MM.1S (cell line): ENCODE measurements at regions not wholly inside any gene's neighbourhood (a gene's known extent, or its start where the extent isn't known, plus 50 kb on each side); places are given as distances from the start of the nearest gene placed in this dataset.

ENCODE experiments used
- DNase-seq: peaks from one replicate; pipeline ENCODE4 v3.0.0-alpha.2; 2015
- H2AFZ ChIP-seq: fragments of 300-600 bp; sonication (generic); 2 replicates; pipeline ENCODE4 v1.6.0; 2016; ENCODE audit warnings: antibody characterized with exemption, low read length
- H3F3A ChIP-seq: fragments of 300-600 bp; sonication (generic); 2 replicates; pipeline ENCODE4 v1.6.1; 2016; ENCODE audit warnings: mild to moderate bottlenecking, antibody characterized with exemption, low read length, moderate library complexity, mixed read lengths; ENCODE audit not compliant: insufficient read depth
- H3K27ac ChIP-seq: fragments of 300-600 bp; sonication (generic); 2 replicates; pipeline ENCODE4 v1.5.1; 2016; ENCODE audit warnings: mild to moderate bottlenecking, low read length
- H3K27me3 ChIP-seq: fragments of 300-600 bp; sonication (generic); replicated peaks from 2 replicates; pipeline ENCODE4 v1.6.0; 2016; ENCODE audit warnings: low read length; ENCODE audit not compliant: insufficient read depth
- H3K36me3 ChIP-seq: fragments of 300-600 bp; sonication (generic); replicated peaks from 2 replicates; pipeline ENCODE4 v1.6.1; 2016; ENCODE audit warnings: mild to moderate bottlenecking, low read length, mixed read lengths; ENCODE audit not compliant: insufficient read depth
- H3K4me1 ChIP-seq: fragments of 300-600 bp; sonication (generic); 2 replicates; pipeline ENCODE4 v1.6.1; 2016; ENCODE audit warnings: low read length, mixed read lengths
- H3K4me2 ChIP-seq: fragments of 300-600 bp; sonication (generic); 2 replicates; pipeline ENCODE4 v1.6.0; 2016; ENCODE audit warnings: low read depth, low read length
- H3K4me3 ChIP-seq: fragments of 300-600 bp; sonication (generic); 2 replicates; pipeline ENCODE4 v1.5.1; 2016; ENCODE audit warnings: low read length, mixed read lengths
- H3K79me2 ChIP-seq: fragments of 300-600 bp; sonication (generic); 2 replicates; pipeline ENCODE4 v1.6.1; 2016; ENCODE audit warnings: mixed run types, low read length, mixed read lengths
- H3K9ac ChIP-seq: fragments of 300-600 bp; sonication (generic); 2 replicates; pipeline ENCODE4 v1.6.1; 2016; ENCODE audit warnings: low read length, mixed read lengths
- H3K9me2 ChIP-seq: fragments of 300-600 bp; sonication (generic); replicated peaks from 2 replicates; pipeline ENCODE4 v1.6.1; 2016; ENCODE audit warnings: mild to moderate bottlenecking, low read length, mixed read lengths; ENCODE audit not compliant: insufficient read depth
- H3K9me3 ChIP-seq: fragments of 300-600 bp; sonication (generic); replicated peaks from 2 replicates; pipeline ENCODE4 v1.6.1; 2016; ENCODE audit warnings: mild to moderate bottlenecking, low read length, mixed read lengths; ENCODE audit not compliant: insufficient read depth
- H4K20me1 ChIP-seq: fragments of 300-600 bp; sonication (generic); 2 replicates; pipeline ENCODE4 v1.6.1; 2016; ENCODE audit warnings: mild to moderate bottlenecking, low read length, moderate library complexity, mixed read lengths; ENCODE audit not compliant: insufficient read depth
- CTCF ChIP-seq: fragments of 300-600 bp; sonication (generic); IDR thresholded peaks from 2 replicates; pipeline ENCODE4 v1.5.1; 2016; ENCODE audit warnings: antibody characterized with exemption, low read length, mixed read lengths
- EZH2 ChIP-seq: fragments of 300-600 bp; sonication (generic); optimal IDR thresholded peaks from 2 replicates; pipeline ENCODE3; 2017; ENCODE audit warnings: low read depth, mild to moderate bottlenecking, antibody characterized with exemption, low read length, mixed read lengths
- EZH2phosphoT487 ChIP-seq: fragments of 300-600 bp; sonication (generic); IDR thresholded peaks from 2 replicates; pipeline ENCODE4 v1.6.1; 2018; ENCODE audit warnings: antibody characterized with exemption, low read length

GRCh38 chr2:217338306-217338916 lies 478.5 kb upstream of the TNP1 start:
- Histone ChIP-seq H2AFZ (no peak overlapping the region), H3F3A (no peaks in the 10 kb centered on the region), H3K4me1 (no peaks in the 10 kb centered on the region), H3K9me3 (no peaks in the 10 kb centered on the region), H3K36me3 (no peaks in the 10 kb centered on the region), H3K27ac (no peak overlapping the region), H3K4me2 (no peak overlapping the region), H3K4me3 (no peak overlapping the region), H4K20me1 (no peaks in the 10 kb centered on the region), H3K9me2 (no peaks in the 10 kb centered on the region), H3K9ac (no peak overlapping the region), H3K27me3 (no peaks in the 10 kb centered on the region), H3K79me2 (no peaks in the 10 kb centered on the region)
- DNase-seq: no peak
- TF ChIP-seq CTCF (no peak), EZH2 (no peak), EZH2phosphoT487 (no peak)

DNA sequence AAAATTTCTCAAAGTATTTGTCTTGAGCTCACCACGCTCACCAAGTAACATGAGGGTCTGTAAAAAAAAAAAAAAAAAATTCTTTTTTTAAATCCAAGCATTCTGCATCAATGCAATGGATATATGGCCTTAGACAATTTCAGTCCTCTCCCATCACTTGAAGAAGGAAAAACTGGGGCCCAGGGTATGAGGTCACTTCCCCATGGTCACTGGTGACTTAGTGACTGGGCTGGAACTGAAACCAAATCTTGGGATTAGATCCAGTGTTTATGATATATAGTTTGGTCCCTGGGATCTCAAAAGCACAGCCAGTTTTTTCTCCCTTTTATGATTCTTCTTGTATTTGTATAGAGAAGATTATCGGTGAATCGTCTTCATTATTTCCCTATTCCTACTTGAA lies 477.9 kb upstream of the TNP1 start:
- Histone ChIP-seq H3K27me3 (no peaks in the 10 kb centered on the region), H3K9ac (no peak overlapping the region), H3K4me3 (no peak overlapping the region), H3K9me3 (no peaks in the 10 kb centered on the region), H3K4me2 (no peak overlapping the region), H2AFZ (no peak overlapping the region), H3K79me2 (no peaks in the 10 kb centered on the region), H3K9me2 (no peaks in the 10 kb centered on the region), H3F3A (no peaks in the 10 kb centered on the region), H4K20me1 (no peaks in the 10 kb centered on the region), H3K4me1 (no peaks in the 10 kb centered on the region), H3K27ac (no peak overlapping the region), H3K36me3 (no peaks in the 10 kb centered on the region)
- TF ChIP-seq CTCF (no peak), EZH2 (no peak), EZH2phosphoT487 (no peak)
- DNase-seq: no peak

DNA sequence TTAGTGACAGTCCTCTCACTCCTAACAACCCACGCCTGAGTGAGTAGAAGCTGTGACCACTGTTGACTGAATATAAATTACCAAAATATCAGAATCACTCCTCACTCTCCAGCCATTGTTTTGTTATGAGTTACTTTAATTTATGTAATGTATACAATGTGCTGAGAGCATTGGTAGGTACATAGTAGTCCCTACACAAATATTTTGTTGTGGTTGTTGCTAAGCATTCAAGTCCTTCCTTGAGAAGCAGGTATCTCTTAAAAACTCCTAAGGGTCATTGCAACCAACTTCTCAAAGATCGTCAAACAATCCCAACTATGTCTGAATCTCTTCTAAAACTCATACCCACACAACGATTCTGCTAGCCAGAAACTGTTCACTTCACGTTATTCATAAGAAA lies 476.8 kb upstream of the TNP1 start:
- Histone ChIP-seq H3K9ac (no peak overlapping the region), H4K20me1 (no peaks in the 10 kb centered on the region), H3K79me2 (no peaks in the 10 kb centered on the region), H3K9me3 (no peaks in the 10 kb centered on the region), H3K4me1 (no peaks in the 10 kb centered on the region), H3K27me3 (no peaks in the 10 kb centered on the region), H3K4me3 (no peak overlapping the region), H3K4me2 (no peak overlapping the region), H3F3A (no peaks in the 10 kb centered on the region), H3K9me2 (no peaks in the 10 kb centered on the region), H2AFZ (no peak overlapping the region), H3K36me3 (no peaks in the 10 kb centered on the region), H3K27ac (no peak overlapping the region)
- DNase-seq: no peak
- TF ChIP-seq CTCF (no peak), EZH2phosphoT487 (no peak), EZH2 (no peak)
